Neutrophil (primary cell): ENCODE measurements at regions not wholly inside any gene's neighbourhood (a gene's known extent, or its start where the extent isn't known, plus 50 kb on each side); places are given as distances from the start of the nearest gene placed in this dataset.

Experiments used
- H3K27ac ChIP-seq: fragments of 200-600 bp; sonication (generic); 2 replicates; pipeline ENCODE4 v1.5.1; 2016; ENCODE audit warnings: mild to moderate bottlenecking, moderate library complexity
- H3K27me3 ChIP-seq: fragments of 200-600 bp; sonication (generic); 2 replicates; pipeline ENCODE4 v1.6.0; 2016; ENCODE audit warnings: mild to moderate bottlenecking
- H3K36me3 ChIP-seq: fragments of 200-600 bp; sonication (generic); 2 replicates; pipeline ENCODE4 v1.5.1; 2017
- H3K4me1 ChIP-seq, 2 experiments: fragments of 200-600 bp in 1 of 2; sonication (generic) in 1 of 2; 1 replicate in 1 of 2; 2 replicates in 1 of 2; pipeline versions ENCODE4 v1.5.1 to v1.6.1; 2013 to 2016; ENCODE audit warnings: low read depth in 1 of 2, low read length in 1 of 2, mild to moderate bottlenecking in 1 of 2, moderate library complexity in 1 of 2; ENCODE audit not compliant: control insufficient read depth in 1 of 2, insufficient read depth in 1 of 2
- H3K4me3 ChIP-seq, 2 experiments: fragments of 200-600 bp in 1 of 2; sonication (generic) in 1 of 2; 1 replicate in 1 of 2; 2 replicates in 1 of 2; pipeline ENCODE4 v1.5.1; 2013 to 2016; ENCODE audit warnings: low read depth in 1 of 2, low read length in 1 of 2, mild to moderate bottlenecking in 1 of 2, moderate library complexity in 1 of 2
- H3K9me3 ChIP-seq: fragments of 200-600 bp; sonication (generic); 2 replicates; pipeline ENCODE4 v1.5.1; 2016
- TF ChIP-seq, protein P1 (sequence below): fragments of 200-600 bp; sonication (generic); IDR thresholded peaks from 2 replicates; pipeline ENCODE4 v1.5.1; 2016; ENCODE audit warnings: antibody characterized with exemption

DNA sequence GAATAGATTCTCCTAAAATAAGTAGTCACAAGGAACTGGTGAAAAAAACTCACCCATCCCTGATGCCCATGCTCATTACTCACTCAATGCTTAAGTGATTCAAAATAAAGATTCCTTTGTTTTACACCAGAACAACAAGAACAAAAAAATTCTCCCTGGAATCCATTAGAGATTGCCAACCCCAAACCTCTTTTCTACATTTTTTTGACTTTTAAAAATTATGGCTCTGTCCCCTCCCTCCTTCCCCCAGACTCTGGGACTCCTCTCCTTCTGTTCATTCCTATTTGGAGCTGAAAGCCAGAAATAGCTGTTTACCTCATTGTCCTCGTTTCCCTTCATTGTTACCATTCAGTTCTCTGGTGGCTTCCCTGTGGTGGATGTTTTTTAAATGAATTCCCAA is 63.2 kb upstream of the FHIP2A start:
- no peaks in the 10 kb centered on the region for H3K36me3 ChIP-seq
- H3K4me1 ChIP-seq = no peaks in the 10 kb centered on the region
- TF ChIP-seq, protein P1, sequence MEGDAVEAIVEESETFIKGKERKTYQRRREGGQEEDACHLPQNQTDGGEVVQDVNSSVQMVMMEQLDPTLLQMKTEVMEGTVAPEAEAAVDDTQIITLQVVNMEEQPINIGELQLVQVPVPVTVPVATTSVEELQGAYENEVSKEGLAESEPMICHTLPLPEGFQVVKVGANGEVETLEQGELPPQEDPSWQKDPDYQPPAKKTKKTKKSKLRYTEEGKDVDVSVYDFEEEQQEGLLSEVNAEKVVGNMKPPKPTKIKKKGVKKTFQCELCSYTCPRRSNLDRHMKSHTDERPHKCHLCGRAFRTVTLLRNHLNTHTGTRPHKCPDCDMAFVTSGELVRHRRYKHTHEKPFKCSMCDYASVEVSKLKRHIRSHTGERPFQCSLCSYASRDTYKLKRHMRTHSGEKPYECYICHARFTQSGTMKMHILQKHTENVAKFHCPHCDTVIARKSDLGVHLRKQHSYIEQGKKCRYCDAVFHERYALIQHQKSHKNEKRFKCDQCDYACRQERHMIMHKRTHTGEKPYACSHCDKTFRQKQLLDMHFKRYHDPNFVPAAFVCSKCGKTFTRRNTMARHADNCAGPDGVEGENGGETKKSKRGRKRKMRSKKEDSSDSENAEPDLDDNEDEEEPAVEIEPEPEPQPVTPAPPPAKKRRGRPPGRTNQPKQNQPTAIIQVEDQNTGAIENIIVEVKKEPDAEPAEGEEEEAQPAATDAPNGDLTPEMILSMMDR = no peak
- H3K4me3 ChIP-seq = no peak overlapping the region
- no peak overlapping the region for H3K27ac ChIP-seq
- H3K27me3 ChIP-seq = peaks cover 18% of the 10 kb centered on the region
- H3K9me3 ChIP-seq = no peaks in the 10 kb centered on the region

GRCh38 chr10:114761205-114762193 is 60.1 kb upstream of the FHIP2A start:
- peaks cover 34% of the 10 kb centered on the region for H3K27me3 ChIP-seq
- no peaks in the 10 kb centered on the region for H3K4me1 ChIP-seq
- H3K36me3 ChIP-seq = no peaks in the 10 kb centered on the region
- H3K27ac ChIP-seq = no peak overlapping the region
- H3K9me3 ChIP-seq = no peaks in the 10 kb centered on the region
- H3K4me3 ChIP-seq = no peak overlapping the region
- TF ChIP-seq, protein P1 = no peak

- TF ChIP-seq, protein P1 = no peak
- peaks cover 6 to 7% of the 10 kb centered on the region in 2 experiments for H3K4me1 ChIP-seq
- no peaks in the 10 kb centered on the region for H3K9me3 ChIP-seq
- H3K4me3 ChIP-seq = no peak overlapping the region
- no peak overlapping the region for H3K27ac ChIP-seq
- no peaks in the 10 kb centered on the region for H3K36me3 ChIP-seq
- peaks cover 43% of the 10 kb centered on the region for H3K27me3 ChIP-seq
These were observed 58.8 kb upstream of the FHIP2A start for GRCh38 chr10:114762811-114763210.

- H3K4me1 ChIP-seq = peaks cover 6 to 9% of the 10 kb centered on the region in 2 experiments
- no peaks in the 10 kb centered on the region for H3K9me3 ChIP-seq
- H3K27me3 ChIP-seq = peaks cover 54% of the 10 kb centered on the region
- TF ChIP-seq, protein P1 = no peak
- H3K36me3 ChIP-seq = no peaks in the 10 kb centered on the region
- no peak overlapping the region for H3K27ac ChIP-seq
- no peak overlapping the region for H3K4me3 ChIP-seq
These were observed 56.9 kb upstream of the FHIP2A start for GRCh38 chr10:114764656-114765055.

DNA sequence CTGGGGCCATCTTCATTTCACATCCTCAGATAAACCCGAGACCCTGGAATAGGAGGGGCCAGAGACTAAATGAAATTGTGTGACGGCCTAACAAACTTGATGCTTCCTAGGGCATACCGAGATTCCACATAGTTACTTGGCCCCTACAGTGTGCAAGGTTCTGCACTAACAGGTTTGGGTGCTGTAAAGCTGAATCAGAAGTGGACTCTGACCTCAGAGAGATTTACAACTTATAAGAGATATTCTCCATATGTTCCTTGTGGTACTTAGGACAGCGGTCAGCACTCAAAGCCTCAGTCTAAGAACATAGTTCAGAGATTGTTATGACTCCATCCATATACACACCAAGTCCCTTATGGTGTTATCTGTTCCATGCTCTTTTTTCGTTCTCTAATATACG is 55.1 kb upstream of the FHIP2A start:
- H3K9me3 ChIP-seq = no peaks in the 10 kb centered on the region
- H3K27me3 ChIP-seq = peaks cover 68% of the 10 kb centered on the region
- no peak overlapping the region for H3K27ac ChIP-seq
- TF ChIP-seq, protein P1 = no peak
- H3K4me3 ChIP-seq = no peak overlapping the region
- H3K4me1 ChIP-seq = peaks cover 6 to 9% of the 10 kb centered on the region in 2 experiments
- no peaks in the 10 kb centered on the region for H3K36me3 ChIP-seq
